CD14-positive monocyte (primary cell): ENCODE measurements at regions not wholly inside any gene's neighbourhood (a gene's known extent, or its start where the extent isn't known, plus 50 kb on each side); places are given as distances from the start of the nearest gene placed in this dataset.

Source experiments
- DNase-seq, 3 donors: peaks; one replicate each; pipeline ENCODE4 v3.0.0-alpha.2; 2011 to 2022
- H2AFZ ChIP-seq: 2 replicates; pipeline ENCODE4 v1.6.0; 2012; ENCODE audit warnings: mild to moderate bottlenecking, low read depth, low read length, inconsistent platforms; ENCODE audit not compliant: insufficient read depth, poor library complexity, severe bottlenecking
- H3K27ac ChIP-seq, 2 donors: 1 replicate in 1 of 2; 2 replicates in 1 of 2; pipeline ENCODE4 v1.5.1; 2012 to 2013; ENCODE audit warnings: low read length in 2 of 2, control low read depth in 1 of 2, inconsistent platforms in 1 of 2, low read depth in 1 of 2, mild to moderate bottlenecking in 1 of 2
- H3K27me3 ChIP-seq, 2 donors: one replicate each; pipeline versions ENCODE4 v1.6.0 to v1.6.1; 2011 to 2013; ENCODE audit warnings: low read length in 2 of 2; ENCODE audit not compliant: control insufficient read depth in 2 of 2, insufficient read depth in 2 of 2
- H3K36me3 ChIP-seq, 2 donors: replicated peaks in 1 of 2; 1 replicate in 1 of 2; 2 replicates in 1 of 2; pipeline versions ENCODE4 v1.5.1 to v1.6.1; 2012 to 2013; ENCODE audit warnings: low read length in 2 of 2, control low read depth in 1 of 2, inconsistent platforms in 1 of 2, mild to moderate bottlenecking in 1 of 2; ENCODE audit not compliant: insufficient read depth in 2 of 2, control insufficient read depth in 1 of 2
- H3K4me1 ChIP-seq, 2 donors: 1 replicate in 1 of 2; 2 replicates in 1 of 2; pipeline versions ENCODE4 v1.5.1 to v1.6.1; 2012 to 2013; ENCODE audit warnings: low read length in 2 of 2, control low read depth in 1 of 2, inconsistent platforms in 1 of 2, mild to moderate bottlenecking in 1 of 2, moderate library complexity in 1 of 2; ENCODE audit not compliant: insufficient read depth in 2 of 2, control insufficient read depth in 1 of 2
- H3K4me2 ChIP-seq: replicated peaks from 2 replicates; pipeline ENCODE3; 2012; ENCODE audit warnings: low read length, moderate library complexity, mild to moderate bottlenecking; ENCODE audit not compliant: poor library complexity, severe bottlenecking; ENCODE audit errors: extremely low read depth
- H3K4me3 ChIP-seq, 3 experiments: fragments of 200-600 bp in 1 of 3; sonication (generic) in 1 of 3; replicated peaks in 1 of 3; 1 replicate in 2 of 3; 2 replicates in 1 of 3; pipeline ENCODE4 v1.5.1; 2011 to 2013; ENCODE audit warnings: low read length in 3 of 3, mild to moderate bottlenecking in 3 of 3, control low read depth in 2 of 3, low read depth in 2 of 3, inconsistent platforms in 1 of 3, moderate library complexity in 1 of 3
- H3K79me2 ChIP-seq: 2 replicates; pipeline ENCODE4 v1.6.0; 2012; ENCODE audit warnings: mild to moderate bottlenecking, control low read depth, inconsistent platforms, low read length, moderate library complexity; ENCODE audit not compliant: insufficient read depth
- H3K9ac ChIP-seq: 2 replicates; pipeline ENCODE4 v1.6.0; 2017; ENCODE audit warnings: low read length, mild to moderate bottlenecking; ENCODE audit not compliant: insufficient read depth, poor library complexity, severe bottlenecking
- H3K9me3 ChIP-seq, 2 donors: replicated peaks in 1 of 2; 1 replicate in 1 of 2; 2 replicates in 1 of 2; pipeline versions ENCODE4 v1.5.1 to v1.6.1; 2012 to 2013; ENCODE audit warnings: low read length in 2 of 2, control low read depth in 1 of 2; ENCODE audit not compliant: control insufficient read depth in 1 of 2, insufficient read depth in 1 of 2
- H4K20me1 ChIP-seq: 2 replicates; pipeline ENCODE4 v1.6.0; 2012; ENCODE audit warnings: mild to moderate bottlenecking, low read length, control low read depth, moderate library complexity; ENCODE audit not compliant: insufficient read depth
- H3K27ac Mint-ChIP-seq, 7 donors: one replicate each; pipeline ENCODE4 v1.8.0; 2020; ENCODE audit warnings: mild to moderate bottlenecking in 7 of 7, mixed read lengths in 7 of 7, moderate library complexity in 6 of 7, inconsistent platforms in 2 of 7
- H3K27me3 Mint-ChIP-seq, 3 donors: one replicate each; pipeline ENCODE4 v1.8.0; 2021 to 2022; ENCODE audit warnings: low read depth in 3 of 3, mild to moderate bottlenecking in 3 of 3, mixed read lengths in 3 of 3, moderate library complexity in 3 of 3, inconsistent platforms in 1 of 3
- H3K36me3 Mint-ChIP-seq, 2 donors: one replicate each; pipeline ENCODE4 v1.8.0; 2020; ENCODE audit warnings: mixed read lengths in 2 of 2, inconsistent platforms in 1 of 2, mild to moderate bottlenecking in 1 of 2
- H3K4me1 Mint-ChIP-seq: one replicate; pipeline ENCODE4 v1.8.0; 2020; ENCODE audit warnings: mild to moderate bottlenecking, mixed read lengths
- H3K4me3 Mint-ChIP-seq, 2 donors: one replicate each; pipeline ENCODE4 v1.8.0; 2020; ENCODE audit warnings: mild to moderate bottlenecking in 2 of 2, mixed read lengths in 2 of 2, moderate library complexity in 1 of 2
- H3K9me3 Mint-ChIP-seq, 7 donors: one replicate each; pipeline ENCODE4 v1.8.0; 2020 to 2022; ENCODE audit warnings: mixed read lengths in 7 of 7, mild to moderate bottlenecking in 6 of 7, moderate library complexity in 6 of 7, inconsistent platforms in 2 of 7
- CTCF ChIP-seq: fragments of 200-600 bp; IDR thresholded peaks from one replicate; pipeline ENCODE4 v1.8.0; 2022; ENCODE audit warnings: antibody characterized with exemption, mild to moderate bottlenecking
- WGBS: methylation state at CpG from one replicate; pipeline ENCODE4 v1.1.5; 2013; ENCODE audit warnings: missing lambda C conversion rate; ENCODE audit not compliant: insufficient coverage; 5-methylcytosine and 5-hydroxymethylcytosine counted together
- intact Hi-C, 2 donors: fragments of 100-400 bp; cut with micrococcal nuclease; formaldehyde crosslinking; loops; one replicate each; pipeline versions ENCODE4 v1.15.0 to v1.15.1; 2023

DNA sequence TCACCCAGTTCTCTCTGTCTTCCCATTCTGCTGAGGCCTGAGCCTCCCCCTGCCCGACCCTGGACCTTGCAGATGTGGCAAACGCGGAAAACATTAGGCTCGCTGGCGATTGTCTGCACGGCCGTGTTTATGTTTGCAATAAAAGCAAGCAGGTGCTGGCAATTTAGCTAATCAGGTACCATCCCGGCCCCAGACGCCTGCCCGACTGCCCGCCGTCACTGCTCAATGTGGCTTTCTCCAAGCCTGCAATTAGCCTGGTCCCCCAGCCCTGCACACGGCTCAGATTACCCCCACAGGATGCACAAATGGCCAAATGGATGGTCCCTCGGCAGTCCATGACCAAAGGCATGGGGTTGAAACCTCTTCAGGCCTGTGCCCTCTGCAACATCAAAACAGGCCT lies 259.7 kb downstream of the MN1 start:
- H3K79me2 ChIP-seq: no peaks in the 10 kb centered on the region
- H3K4me1 ChIP-seq: no peaks in the 10 kb centered on the region
- TF ChIP-seq CTCF: no peak
- no peak overlapping the region for H3K9ac ChIP-seq
- Mint-ChIP-seq H3K36me3 (no peaks in the 10 kb centered on the region), H3K4me1 (peaks cover 4% of the 10 kb centered on the region), H3K27ac (no peak overlapping the region), H3K27me3 (peaks cover 0 to 8% (median 4%) of the 10 kb centered on the region in 3 donors), H3K4me3 (no peak overlapping the region), H3K9me3 (no peaks in the 10 kb centered on the region)
- H4K20me1 ChIP-seq: no peaks in the 10 kb centered on the region
- H3K27ac ChIP-seq: no peak overlapping the region
- H3K27me3 ChIP-seq: no peaks in the 10 kb centered on the region
- H3K9me3 ChIP-seq: no peaks in the 10 kb centered on the region
- no peak for DNase-seq
- H3K4me2 ChIP-seq: no peak overlapping the region
- 92% methylated on average over 14 of the region's 14 CpGs for WGBS
- no peak overlapping the region for H3K4me3 ChIP-seq
- H3K36me3 ChIP-seq: no peaks in the 10 kb centered on the region
- no peak overlapping the region for H2AFZ ChIP-seq
- intact Hi-C loops: no loop called here

GRCh38 chr22:27542602-27543001 lies 259.0 kb downstream of the MN1 start:
- TF ChIP-seq CTCF: no peak
- no peak overlapping the region for H2AFZ ChIP-seq
- no peak overlapping the region for H3K4me3 ChIP-seq
- no peak overlapping the region for H3K4me2 ChIP-seq
- no peak overlapping the region for H3K27ac ChIP-seq
- DNase-seq: no peak
- no peak overlapping the region for H3K9ac ChIP-seq
- Mint-ChIP-seq H3K4me1 (peaks cover under 1% of the 10 kb centered on the region), H3K27ac (no peak overlapping the region), H3K9me3 (no peaks in the 10 kb centered on the region), H3K27me3 (peaks cover 0 to 4% (median under 1%) of the 10 kb centered on the region in 3 donors), H3K4me3 (no peak overlapping the region), H3K36me3 (no peaks in the 10 kb centered on the region)
- WGBS: 93% methylated on average over 4 of the region's 6 CpGs
- no peaks in the 10 kb centered on the region for H3K9me3 ChIP-seq
- H3K79me2 ChIP-seq: no peaks in the 10 kb centered on the region
- H3K4me1 ChIP-seq: no peaks in the 10 kb centered on the region
- no peaks in the 10 kb centered on the region for H3K27me3 ChIP-seq
- intact Hi-C loops: no loop called here
- H4K20me1 ChIP-seq: no peaks in the 10 kb centered on the region
- no peaks in the 10 kb centered on the region for H3K36me3 ChIP-seq
